Caki2 (cell line): ENCODE measurements at regions not wholly inside any gene's neighbourhood (a gene's known extent, or its start where the extent isn't known, plus 50 kb on each side); places are given as distances from the start of the nearest gene placed in this dataset.

Experiments used
- DNase-seq: peaks from one replicate; pipeline ENCODE4 v3.0.0-alpha.2; 2015; ENCODE audit warnings: low read depth
- in situ Hi-C: cut with HindIII; loops from 2 replicates; pipeline ENCODE4 v1.10.0; 2016; ENCODE audit warnings: low sequenced_read_pairs, low pct_unique_long_range_greater_than_20kb, mixed read lengths

DNA sequence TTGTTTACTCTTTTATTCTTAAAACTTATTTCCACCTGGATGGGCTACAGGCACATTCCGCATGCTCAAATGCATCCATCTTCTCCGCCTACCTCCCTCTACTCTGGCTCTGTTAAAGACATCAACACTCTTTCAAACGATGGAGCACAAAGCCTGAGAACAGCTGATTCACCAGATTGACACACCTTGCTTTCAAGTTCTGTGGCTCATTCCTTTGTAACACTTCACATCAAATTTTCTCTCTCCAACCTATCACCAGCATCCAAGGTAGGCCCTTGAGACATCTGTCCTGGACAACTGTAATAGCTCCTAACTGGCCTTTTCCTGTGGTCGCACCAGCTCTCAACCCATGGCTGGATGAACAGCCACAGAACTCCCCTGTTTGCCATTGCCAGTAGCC lies 274.5 kb downstream of the BCL11A start:
- in situ Hi-C loops = no loop called here
- DNase-seq = no peak

DNA sequence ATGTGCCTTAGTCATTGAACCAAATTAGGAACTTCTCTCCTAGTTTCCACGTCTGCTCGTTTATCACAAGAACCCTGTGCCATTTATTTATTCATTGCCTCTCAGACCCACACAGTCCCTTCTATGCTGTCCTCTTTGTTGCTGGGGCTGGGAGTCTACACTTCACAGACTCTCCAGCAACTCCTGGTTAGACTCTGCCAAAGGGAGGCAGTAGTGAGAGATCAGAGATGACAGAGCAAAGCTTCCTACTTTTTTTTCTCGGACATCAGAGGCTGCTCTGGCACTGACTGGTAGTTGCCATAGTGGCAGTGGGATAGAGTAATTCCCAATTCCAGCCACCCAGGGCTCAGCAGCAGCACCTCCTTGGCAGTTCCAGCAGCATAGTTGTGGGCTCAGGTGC lies 277.5 kb downstream of the BCL11A start:
- DNase-seq = no peak
- in situ Hi-C loops = no loop called here

DNA sequence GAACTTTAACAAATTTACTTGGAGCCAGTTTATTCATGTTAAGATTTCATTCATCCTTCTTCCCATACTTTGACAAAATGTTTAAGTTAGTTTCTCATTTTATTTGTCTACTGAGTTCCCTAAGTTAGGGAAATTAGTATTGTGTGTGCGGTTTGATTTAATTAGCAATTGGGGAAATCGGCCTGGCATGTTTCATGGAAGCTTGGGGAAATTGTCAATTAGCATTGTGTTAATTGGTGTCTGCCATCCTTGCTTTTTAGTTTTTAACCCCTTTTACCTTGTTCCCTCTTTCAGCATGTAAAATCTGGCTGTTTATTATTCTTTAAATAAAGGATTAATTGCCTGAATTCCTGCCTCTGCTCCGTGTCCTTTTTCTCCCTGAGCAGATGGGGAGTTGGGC lies 279.6 kb downstream of the BCL11A start:
- DNase-seq = no peak
- in situ Hi-C loops = no loop called here

DNA sequence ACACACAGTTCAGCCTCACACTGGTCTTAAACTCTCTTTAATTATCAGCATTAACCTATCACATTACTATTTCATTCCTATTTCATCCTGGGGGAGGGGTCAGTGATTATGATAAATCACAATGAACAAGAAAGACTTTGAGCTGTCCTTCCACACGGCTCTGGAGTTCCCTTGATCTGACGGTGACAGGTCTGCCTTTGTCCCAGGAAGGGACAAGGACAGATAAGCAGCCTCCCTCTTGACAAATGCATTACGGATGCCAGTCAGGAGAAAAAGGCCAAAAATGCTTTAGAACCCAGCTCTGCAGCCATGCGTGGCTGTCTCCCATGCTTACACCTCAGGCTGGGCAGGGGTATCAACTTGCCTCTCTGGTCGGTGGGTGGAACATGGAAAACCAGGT lies 281.7 kb downstream of the BCL11A start:
- no peak for DNase-seq
- in situ Hi-C loops = no loop called here

DNA sequence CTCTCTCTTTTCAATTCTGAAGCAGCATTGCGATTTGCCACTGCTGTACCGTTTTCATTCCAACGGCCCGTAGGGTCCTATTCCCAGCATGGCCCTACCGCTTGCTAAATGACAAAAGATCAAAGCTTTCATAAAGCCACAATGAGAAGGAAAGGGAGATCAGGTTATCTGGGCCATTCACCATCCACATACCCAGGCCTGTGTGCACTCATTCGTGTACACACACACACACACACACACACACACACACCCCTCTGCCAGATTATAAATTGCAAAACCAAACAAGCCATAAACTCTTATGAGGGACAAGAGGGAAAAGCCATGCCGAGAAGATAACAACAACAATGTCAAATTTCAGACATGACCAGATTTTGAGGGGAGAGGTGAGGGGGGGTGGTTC lies 282.3 kb downstream of the BCL11A start:
- in situ Hi-C loops = no loop called here

DNA sequence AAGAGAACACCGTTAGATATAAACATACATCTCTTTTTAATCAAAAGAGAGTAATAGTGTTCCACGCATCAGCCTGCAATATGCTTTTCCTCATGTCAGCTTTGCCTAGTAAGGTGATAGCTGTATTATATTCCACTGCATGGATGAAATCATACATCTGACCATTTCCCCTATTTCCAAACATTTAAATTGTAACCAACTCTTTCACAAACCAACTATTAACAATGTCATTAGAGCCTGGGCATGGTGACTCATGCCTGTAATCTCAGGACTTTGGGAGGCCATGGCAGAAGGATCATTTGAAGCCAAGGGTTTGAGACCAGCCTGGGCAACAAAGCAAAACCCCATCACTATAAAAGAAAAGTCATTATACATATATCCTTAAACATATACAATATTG lies 284.8 kb downstream of the BCL11A start:
- DNase-seq = no peak
- in situ Hi-C loops = no loop called here

More for the DNA sequence above, 282.3 kb downstream of the BCL11A start:
- DNase-seq = no peak

DNA sequence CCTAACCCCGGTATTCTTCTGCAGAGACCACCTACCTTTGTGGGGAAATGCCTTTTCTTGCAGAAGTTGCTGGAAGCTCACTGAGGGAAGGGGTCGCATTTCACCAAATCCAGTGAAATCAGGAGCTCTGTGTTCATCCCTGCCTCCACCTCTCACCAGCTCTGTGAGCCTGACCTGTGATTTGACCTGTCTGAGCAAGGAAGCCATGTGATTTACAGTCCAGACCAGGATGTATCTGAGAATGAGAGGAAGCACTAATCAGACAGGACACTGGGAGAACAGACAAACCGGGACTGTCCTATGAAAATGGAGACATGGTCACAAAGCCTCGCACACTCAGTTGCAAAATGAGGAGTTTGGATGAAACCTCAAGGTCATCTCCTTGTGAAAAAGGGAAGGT lies 285.4 kb downstream of the BCL11A start:
- in situ Hi-C loops = no loop called here

DNA sequence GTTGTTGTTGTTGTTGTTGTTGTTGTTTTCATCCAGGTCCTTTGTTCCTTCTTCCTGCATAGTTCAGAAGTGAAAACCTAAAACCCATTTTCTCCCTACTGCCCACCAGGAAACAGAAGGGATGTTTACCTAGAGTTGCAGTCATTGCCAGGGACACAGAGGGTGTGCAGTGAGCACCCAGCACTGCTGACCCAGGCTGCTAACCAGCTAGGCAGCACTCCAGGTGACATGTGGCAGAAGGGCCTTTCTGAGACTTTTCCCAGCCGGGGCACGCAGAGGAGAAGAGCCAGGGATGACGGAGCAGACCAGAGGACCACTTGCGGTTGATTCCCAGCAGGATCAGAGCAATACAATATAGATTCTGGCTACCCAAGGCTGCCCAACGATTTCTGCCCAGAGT lies 286.3 kb downstream of the BCL11A start:
- in situ Hi-C loops = no loop called here

More for the DNA sequence above, 285.4 kb downstream of the BCL11A start:
- DNase-seq = no peak

DNA sequence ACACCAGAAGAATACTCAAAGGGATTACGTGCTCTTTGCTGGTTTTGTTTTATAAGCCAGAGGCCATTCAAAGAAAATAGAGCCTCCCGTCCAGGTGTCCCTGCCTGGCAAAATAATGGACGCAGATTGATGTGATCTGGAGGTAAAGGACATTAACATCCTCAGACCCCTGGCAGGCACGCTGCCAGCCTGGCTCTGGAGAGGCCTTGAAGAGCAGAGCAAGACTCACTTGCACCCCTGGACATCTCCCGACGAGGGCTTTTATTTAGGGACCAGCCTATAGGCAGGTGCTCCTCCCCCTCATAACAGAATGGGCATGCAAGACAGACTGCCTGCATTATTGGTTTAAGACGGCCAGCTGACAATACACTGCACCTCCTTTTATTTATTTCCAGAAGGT lies 291.3 kb downstream of the BCL11A start:
- in situ Hi-C loops = no loop called here
- DNase-seq = no peak

More for the DNA sequence above, 286.3 kb downstream of the BCL11A start:
- no peak for DNase-seq

DNA sequence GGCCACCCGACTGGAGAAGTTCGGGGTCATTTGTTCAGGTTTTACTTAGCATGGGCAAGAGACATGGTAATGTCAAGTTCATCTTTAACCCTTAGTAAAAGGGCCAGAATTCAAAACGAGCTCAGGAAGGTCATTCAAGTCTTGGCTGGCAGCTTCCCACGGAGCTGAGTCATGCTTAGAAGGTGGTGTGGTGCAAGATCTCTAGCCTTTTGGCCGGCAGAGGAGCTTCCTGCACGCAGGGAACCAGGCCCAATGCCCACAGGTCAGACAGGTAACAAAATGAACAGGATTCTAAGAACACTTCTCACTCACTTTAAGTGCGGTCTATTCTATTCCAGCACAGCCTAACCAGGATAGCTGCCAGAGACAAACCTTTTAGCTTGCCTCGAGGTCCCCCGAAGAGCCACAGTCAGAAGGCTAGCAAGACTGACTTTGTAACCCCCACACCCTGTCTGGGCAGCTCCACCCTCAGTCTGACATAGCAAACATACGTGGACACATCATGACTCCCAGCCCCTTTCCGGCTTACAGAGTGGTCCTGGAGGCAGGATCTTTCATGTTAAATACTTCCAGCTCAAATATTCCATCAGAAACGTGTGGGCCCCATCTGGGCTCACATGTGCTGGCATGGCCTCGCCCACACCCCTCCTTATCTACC lies 292.7 kb downstream of the BCL11A start:
- in situ Hi-C loops = no loop called here
- DNase-seq = no peak

DNA sequence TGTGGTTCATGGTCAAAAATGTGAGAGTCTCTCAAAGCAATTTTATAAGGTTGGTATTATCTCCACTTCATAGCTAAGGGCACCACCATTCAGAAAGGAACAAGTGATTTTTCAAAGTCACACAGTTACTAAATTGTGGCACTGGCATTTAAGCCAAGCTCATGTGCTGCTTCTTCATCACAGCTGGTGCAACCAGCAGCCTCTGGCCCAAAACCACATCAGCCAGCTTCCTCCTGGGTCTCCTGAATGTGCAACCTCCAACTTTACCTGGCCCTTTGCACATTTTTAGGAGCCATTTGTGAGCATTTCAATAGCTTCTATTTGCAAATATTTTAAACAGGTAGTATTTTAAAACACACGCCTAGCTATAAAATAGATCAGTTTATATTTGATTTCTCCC lies 293.7 kb downstream of the BCL11A start:
- no peak for DNase-seq
- in situ Hi-C loops = no loop called here

DNA sequence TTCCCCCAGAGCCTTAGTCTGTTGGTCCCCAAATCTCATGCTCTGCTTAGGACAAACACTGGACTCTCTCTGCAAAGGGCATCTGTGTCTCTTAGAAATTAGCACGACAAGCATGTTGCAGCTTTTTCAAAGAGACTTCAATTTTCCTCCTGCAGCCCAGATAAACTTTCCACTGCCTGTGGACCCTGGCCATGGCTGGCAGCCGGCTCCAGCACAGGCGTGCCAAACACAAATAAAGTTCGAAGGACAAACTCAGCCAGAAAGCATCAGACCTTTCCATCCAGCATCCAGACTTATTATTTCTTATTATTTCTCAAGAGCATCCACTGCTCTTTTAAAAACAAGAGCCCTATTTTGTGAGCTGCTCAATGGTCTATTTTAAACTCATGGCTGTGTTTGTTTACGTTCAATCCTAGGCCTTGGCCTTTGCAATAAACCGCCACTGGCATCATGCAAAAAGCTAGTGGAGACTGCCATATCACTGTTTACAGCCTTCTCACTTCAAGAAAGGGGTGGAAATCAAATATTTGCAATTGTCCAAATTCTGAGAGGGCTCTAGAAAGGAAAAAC lies 300.8 kb downstream of the BCL11A start:
- in situ Hi-C loops = no loop called here

DNA sequence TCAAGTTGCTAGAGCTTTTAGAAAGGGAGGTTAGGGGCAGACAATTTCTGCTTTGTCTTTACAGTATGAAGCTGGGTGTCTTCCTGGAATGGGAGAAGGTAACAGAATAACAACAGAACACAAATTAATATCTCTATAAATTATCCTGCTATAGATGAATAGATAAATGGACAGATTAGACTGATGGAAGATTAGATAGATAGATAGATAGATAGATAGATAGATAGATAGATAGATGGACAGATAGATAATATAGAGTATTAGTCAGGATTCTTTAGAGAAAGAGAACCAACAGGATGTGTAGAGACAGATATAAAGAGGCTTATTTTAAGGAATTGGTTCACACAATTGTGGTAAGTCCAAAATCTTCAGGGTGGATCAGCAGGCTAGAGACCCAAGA lies 302.2 kb downstream of the BCL11A start:
- DNase-seq = no peak
- in situ Hi-C loops = no loop called here

More for the DNA sequence above, 300.8 kb downstream of the BCL11A start:
- no peak for DNase-seq

DNA sequence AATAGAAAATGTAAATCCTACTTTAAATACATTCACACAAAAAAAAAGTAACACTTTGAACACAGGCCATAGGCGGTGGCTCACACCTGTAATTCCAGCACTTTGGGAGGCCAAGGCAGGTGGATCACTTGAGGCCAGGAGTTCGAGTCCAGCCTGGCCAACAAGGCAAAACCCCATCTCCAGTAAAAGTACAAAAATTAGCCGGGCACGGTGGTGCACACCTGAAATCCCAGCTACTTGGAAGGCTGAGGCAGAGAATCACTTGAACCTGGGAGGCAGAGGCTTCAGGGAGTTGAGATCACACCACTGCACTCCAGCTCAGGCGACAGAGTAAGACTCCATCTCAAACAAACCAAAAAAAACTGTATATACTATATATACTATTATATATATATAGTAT lies 303.6 kb downstream of the BCL11A start:
- no peak for DNase-seq
- in situ Hi-C loops = no loop called here

DNA sequence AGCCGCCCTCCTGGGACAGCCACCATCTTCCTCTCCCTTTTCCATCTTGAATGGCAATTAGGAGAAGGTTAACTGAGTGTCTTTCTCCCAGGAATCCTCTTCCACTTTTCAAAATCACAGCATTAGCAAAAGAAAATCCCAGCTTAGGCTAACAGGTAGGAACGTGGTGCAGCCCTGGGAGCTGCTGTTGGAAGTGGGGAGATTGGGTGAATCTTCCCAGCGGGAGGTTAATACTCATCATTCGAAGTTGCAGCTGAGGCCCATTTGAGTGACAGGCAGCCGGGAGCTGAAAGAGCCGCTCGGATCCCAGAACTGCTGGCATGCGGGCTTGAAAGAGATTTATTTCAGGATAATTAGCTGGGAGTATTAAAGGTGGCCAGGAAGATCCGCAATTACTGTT lies 306.0 kb downstream of the BCL11A start:
- no peak for DNase-seq
- in situ Hi-C loops = no loop called here

DNA sequence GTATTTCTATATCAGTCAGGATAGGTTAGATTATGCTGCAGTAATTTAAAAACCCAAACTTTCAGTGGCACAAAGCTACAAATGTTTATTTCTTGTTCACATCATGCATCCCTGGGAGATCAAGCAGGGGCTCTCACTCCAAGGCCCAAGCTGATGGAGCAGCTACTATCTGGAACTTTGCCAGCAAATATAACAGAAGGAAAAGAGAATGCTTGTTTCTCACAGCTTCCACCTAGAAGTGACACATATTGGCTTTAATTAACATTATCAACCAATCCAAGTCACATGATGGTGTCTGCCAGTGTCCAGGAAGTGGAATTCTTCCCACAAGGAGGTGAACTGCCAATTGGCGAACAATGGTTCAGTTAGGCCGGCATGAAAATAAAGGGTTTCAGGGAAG lies 306.9 kb downstream of the BCL11A start:
- in situ Hi-C loops = no loop called here
- DNase-seq = no peak

DNA sequence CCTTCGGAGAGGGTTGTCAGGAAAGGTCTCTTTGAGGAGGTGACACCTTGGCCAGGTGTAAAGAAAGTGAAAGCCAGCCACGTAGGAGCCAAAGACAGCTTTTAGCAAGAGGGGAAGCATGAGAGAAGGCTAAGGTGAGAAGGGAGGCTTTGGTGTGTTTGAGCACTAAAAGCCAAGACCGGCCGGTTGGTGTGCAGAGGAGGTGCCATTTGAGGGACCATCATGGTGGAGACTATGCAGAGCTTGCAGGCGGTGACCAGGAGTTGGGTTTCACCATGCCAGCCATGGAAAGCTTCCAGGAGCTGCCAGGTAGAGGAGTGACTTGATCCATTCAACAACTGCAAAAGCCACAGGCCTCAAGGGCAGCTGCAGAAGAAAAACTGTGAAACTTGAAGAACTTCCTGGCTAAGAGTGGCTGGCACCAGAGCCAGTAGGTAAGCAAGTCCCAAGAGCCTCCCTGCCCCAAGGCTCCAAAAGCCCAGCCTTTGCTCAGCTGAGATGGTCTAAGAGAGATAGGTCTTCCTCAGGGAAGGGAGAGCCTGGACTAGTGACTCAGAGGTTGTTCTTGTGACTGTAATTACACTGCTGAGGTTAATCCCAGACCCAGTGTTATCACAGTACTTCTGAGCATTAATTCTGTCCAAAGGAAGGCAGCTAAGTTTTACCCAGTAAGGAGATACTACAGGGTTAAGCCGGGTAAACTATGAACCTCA lies 319.0 kb downstream of the BCL11A start:
- in situ Hi-C loops = no loop called here
- no peak for DNase-seq

DNA sequence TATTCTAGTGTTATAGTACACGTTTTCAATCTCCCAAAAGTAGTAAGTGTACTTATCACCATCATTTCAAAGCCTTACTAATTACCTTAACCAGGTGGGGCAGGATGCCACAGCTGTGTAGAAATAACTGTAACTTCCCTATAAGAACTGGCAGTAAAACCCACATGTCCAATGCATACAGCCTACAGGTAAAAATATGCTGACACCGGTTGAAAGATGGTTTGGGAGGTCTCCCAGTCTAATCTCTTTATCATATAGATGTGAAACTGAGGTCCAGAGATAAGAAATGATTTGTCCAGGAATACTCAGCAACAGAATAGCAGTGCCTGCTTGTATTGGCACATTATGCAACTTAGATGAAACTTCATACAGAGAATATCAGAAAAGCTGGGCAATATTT lies 322.9 kb downstream of the BCL11A start:
- DNase-seq = no peak
- in situ Hi-C loops = no loop called here

DNA sequence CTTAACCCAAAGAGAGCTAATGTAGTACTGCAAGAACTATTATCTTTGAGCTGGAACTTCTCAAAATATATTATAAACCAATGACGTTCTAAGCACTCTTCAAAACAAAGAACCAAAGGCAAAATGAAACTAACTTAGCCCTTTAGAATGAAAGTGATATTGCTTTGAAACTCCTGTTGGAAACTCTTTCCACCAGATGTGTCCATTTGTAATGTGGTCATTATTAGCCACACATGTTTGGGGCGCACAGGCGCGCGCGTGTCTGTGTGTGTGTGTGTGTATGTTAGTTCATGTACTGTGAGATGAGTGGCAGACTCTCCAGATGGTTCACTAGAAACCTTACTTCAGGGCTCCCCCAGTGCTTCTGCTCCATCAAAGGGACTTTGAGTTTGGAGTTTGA lies 323.4 kb downstream of the BCL11A start:
- DNase-seq = no peak
- in situ Hi-C loops = no loop called here

DNA sequence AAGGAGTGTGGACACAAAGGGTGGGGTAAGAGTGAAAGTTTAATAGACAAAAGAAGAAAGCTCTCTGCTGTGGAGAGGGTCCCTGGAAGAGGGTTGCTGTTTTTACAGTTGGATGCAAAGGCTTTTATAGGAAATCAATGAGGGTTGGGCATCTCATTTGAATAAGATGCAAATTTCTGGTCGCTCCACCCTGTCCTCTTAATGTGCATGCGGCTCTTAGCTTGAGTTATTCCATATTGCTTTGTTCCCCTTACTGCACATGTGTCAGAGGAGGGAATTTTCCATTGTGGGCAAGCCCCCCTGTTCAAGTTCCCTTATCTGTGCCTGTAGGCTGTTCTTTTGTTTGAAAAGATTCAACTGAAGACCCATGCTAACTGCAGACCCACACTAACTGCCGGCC lies 326.5 kb downstream of the BCL11A start:
- no peak for DNase-seq
- in situ Hi-C loops = no loop called here
